SU-DHL-6 (cell line): ENCODE measurements at regions not wholly inside any gene's neighbourhood (a gene's known extent, or its start where the extent isn't known, plus 50 kb on each side); places are given as distances from the start of the nearest gene placed in this dataset.

ENCODE experiments used
- H2AFZ ChIP-seq: fragments of 200-600 bp; sonication (generic); 2 replicates; pipeline ENCODE4 v1.6.1; 2014; ENCODE audit warnings: low read depth, mild to moderate bottlenecking, moderate library complexity, mixed read lengths, antibody characterized with exemption, low read length; ENCODE audit not compliant: severe bottlenecking
- H3F3A ChIP-seq: fragments of 200-600 bp; shearing (Covaris generic); 2 replicates; pipeline ENCODE4 v1.6.0; 2016; ENCODE audit warnings: antibody characterized with exemption, mild to moderate bottlenecking; ENCODE audit not compliant: insufficient read depth
- H3K27ac ChIP-seq: fragments of 200-600 bp; sonication (generic); 2 replicates; pipeline ENCODE4 v1.5.1; 2016; ENCODE audit warnings: low read depth, mild to moderate bottlenecking, low read length, moderate library complexity, mixed read lengths
- H3K27me3 ChIP-seq: fragments of 200-600 bp; sonication (generic), shearing (Covaris generic); 2 replicates; pipeline ENCODE4 v1.6.0; 2014; ENCODE audit warnings: mild to moderate bottlenecking, low read length
- H3K36me3 ChIP-seq: fragments of 200-600 bp; sonication (generic); 2 replicates; pipeline ENCODE4 v1.6.1; 2014; ENCODE audit warnings: mild to moderate bottlenecking, low read length, mixed read lengths
- H3K4me2 ChIP-seq: fragments of 300-600, 200-600 bp; shearing (Covaris generic), sonication (generic); 2 replicates; pipeline ENCODE4 v1.6.0; 2014; ENCODE audit warnings: low read length, low read depth, mild to moderate bottlenecking; ENCODE audit not compliant: poor library complexity, severe bottlenecking
- H3K4me3 ChIP-seq: fragments of 200-600 bp; sonication (generic); 2 replicates; pipeline ENCODE4 v1.5.1; 2014; ENCODE audit warnings: antibody characterized with exemption, low read length, mild to moderate bottlenecking, mixed read lengths; ENCODE audit not compliant: insufficient read depth, poor library complexity, severe bottlenecking
- H3K79me2 ChIP-seq: fragments of 200-600 bp; sonication (generic); 2 replicates; pipeline ENCODE4 v1.6.1; 2014; ENCODE audit warnings: mild to moderate bottlenecking, low read length, moderate library complexity; ENCODE audit not compliant: insufficient read depth
- H3K9ac ChIP-seq: fragments of 200-600 bp; sonication (generic); 2 replicates; pipeline ENCODE4 v1.7.0; 2014; ENCODE audit warnings: mild to moderate bottlenecking, low read length
- H3K9me2 ChIP-seq: fragments of 200-600 bp; sonication (generic); replicated peaks from 2 replicates; pipeline ENCODE4 v1.6.1; 2014; ENCODE audit warnings: low read length; ENCODE audit not compliant: insufficient read depth
- H3K9me3 ChIP-seq: fragments of 200-600 bp; sonication (generic); 2 replicates; pipeline ENCODE4 v1.6.1; 2014; ENCODE audit warnings: low read length, mixed read lengths; ENCODE audit not compliant: insufficient read depth
- H4K20me1 ChIP-seq: fragments of 200-600 bp; sonication (generic); 2 replicates; pipeline ENCODE4 v1.6.1; 2014; ENCODE audit warnings: low read depth, mild to moderate bottlenecking, antibody characterized with exemption, low read length, moderate library complexity, mixed read lengths
- CTCF ChIP-seq: fragments of 200-600 bp; sonication (generic); IDR thresholded peaks from one replicate; pipeline ENCODE4 v1.5.1; 2017; ENCODE audit warnings: antibody characterized with exemption, mild to moderate bottlenecking, low read length, moderate library complexity; ENCODE audit not compliant: insufficient read depth, poor library complexity, severe bottlenecking
- EZH2phosphoT487 ChIP-seq: fragments of 200-600 bp; sonication (generic), shearing (Covaris generic); conservative IDR thresholded peaks from 2 replicates; pipeline ENCODE4 v1.6.1; 2018; ENCODE audit warnings: mild to moderate bottlenecking, antibody characterized with exemption, low read length, moderate library complexity, mixed read lengths

GRCh38 chr4:82031376-82031927 lies 342.3 kb downstream of the HNRNPD start:
- no peak overlapping the region for H3K4me2 ChIP-seq
- H3K4me3 ChIP-seq, result no peak overlapping the region
- no peaks in the 10 kb centered on the region for H3F3A ChIP-seq
- H3K27me3 ChIP-seq, result no peaks in the 10 kb centered on the region
- no peaks in the 10 kb centered on the region for H3K9me2 ChIP-seq
- no peaks in the 10 kb centered on the region for H4K20me1 ChIP-seq
- no peak overlapping the region for H3K27ac ChIP-seq
- H2AFZ ChIP-seq, result no peak overlapping the region
- no peaks in the 10 kb centered on the region for H3K36me3 ChIP-seq
- TF ChIP-seq EZH2phosphoT487 (no peak), CTCF (no peak)
- H3K9ac ChIP-seq, result no peak overlapping the region
- no peaks in the 10 kb centered on the region for H3K9me3 ChIP-seq
- H3K79me2 ChIP-seq, result no peaks in the 10 kb centered on the region

- Histone ChIP-seq H3K36me3 (no peaks in the 10 kb centered on the region), H3K9me3 (no peaks in the 10 kb centered on the region), H3K9me2 (no peaks in the 10 kb centered on the region), H2AFZ (no peak overlapping the region), H3K27me3 (no peaks in the 10 kb centered on the region), H3K79me2 (no peaks in the 10 kb centered on the region), H4K20me1 (no peaks in the 10 kb centered on the region), H3K9ac (no peak overlapping the region), H3F3A (no peaks in the 10 kb centered on the region), H3K4me3 (no peak overlapping the region), H3K4me2 (no peak overlapping the region), H3K27ac (no peak overlapping the region)
- TF ChIP-seq EZH2phosphoT487 (no peak), CTCF (no peak)
Observed at GRCh38 chr4:82017680-82018079, 356.1 kb downstream of the HNRNPD start.

GRCh38 chr4:82005158-82005557 lies 368.6 kb downstream of the HNRNPD start:
- no peaks in the 10 kb centered on the region for H4K20me1 ChIP-seq
- no peak overlapping the region for H3K27ac ChIP-seq
- H3K4me2 ChIP-seq, result no peak overlapping the region
- no peaks in the 10 kb centered on the region for H3K79me2 ChIP-seq
- no peaks in the 10 kb centered on the region for H3K9me2 ChIP-seq
- H3K9me3 ChIP-seq, result no peaks in the 10 kb centered on the region
- H3K27me3 ChIP-seq, result no peaks in the 10 kb centered on the region
- no peaks in the 10 kb centered on the region for H3K36me3 ChIP-seq
- no peak overlapping the region for H3K9ac ChIP-seq
- no peak overlapping the region for H2AFZ ChIP-seq
- no peaks in the 10 kb centered on the region for H3F3A ChIP-seq
- TF ChIP-seq CTCF (no peak), EZH2phosphoT487 (no peak)
- no peak overlapping the region for H3K4me3 ChIP-seq
